NCI-H1105 (cell line): ENCODE measurements at regions not wholly inside any gene's neighbourhood (a gene's known extent, or its start where the extent isn't known, plus 50 kb on each side); places are given as distances from the start of the nearest gene placed in this dataset.
"Not testable (repeated sequence)": the region's sequence is repeated elsewhere in the genome, so short reads cannot be mapped to it uniquely, and the experiment has no call there.

Source experiments
- DNase-seq: peaks from one replicate; lab custom pipeline; 2025; lab: John Stamatoyannopoulos, UW

DNA sequence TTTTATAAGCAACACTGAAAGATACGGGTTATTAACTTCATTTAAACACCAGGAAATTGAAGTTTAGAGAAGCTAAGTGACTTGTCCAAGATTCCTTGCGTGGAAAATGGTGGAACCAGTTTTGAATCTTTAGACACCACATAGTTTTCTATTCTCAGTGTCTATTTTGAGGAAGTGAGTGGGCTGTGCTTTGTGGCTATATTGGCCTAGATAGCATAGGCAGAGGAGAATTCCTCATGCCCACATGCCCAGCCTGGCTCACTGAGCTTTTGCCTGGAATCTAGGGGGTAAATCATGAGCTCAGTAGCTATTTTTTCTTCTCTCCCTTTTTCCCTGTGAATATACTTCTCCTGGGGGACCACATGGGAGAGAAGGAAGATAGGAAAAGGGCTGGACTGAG is 431.3 kb downstream of the HS3ST3B1 start:
- DNase-seq, result no peak

GRCh38 chr17:14731591-14731990 is 430.7 kb downstream of the HS3ST3B1 start:
- no peak for DNase-seq

- no peak for DNase-seq
Measured at GRCh38 chr17:14730821-14731220, 429.9 kb downstream of the HS3ST3B1 start.

DNA sequence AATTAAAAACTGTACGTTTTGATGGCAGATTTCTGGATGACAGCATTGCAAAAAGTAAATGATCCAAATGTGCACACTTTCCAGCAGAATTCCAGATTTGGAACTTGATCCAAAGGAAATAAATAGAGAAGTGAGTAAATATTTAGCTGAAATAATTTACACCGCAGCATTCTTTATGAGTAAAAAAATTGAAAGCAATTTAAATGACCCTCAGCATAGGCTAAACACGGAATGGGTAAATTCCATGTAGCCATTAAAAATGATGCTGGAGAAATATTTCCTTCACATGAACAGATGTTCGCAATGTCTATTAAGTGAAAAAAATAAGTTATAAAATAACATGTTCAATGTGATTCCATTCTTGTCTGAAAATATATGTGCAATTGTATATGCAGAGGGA is 424.8 kb downstream of the HS3ST3B1 start:
- DNase-seq, result no peak

GRCh38 chr17:14724770-14725169 is 423.9 kb downstream of the HS3ST3B1 start:
- DNase-seq, result no peak

DNA sequence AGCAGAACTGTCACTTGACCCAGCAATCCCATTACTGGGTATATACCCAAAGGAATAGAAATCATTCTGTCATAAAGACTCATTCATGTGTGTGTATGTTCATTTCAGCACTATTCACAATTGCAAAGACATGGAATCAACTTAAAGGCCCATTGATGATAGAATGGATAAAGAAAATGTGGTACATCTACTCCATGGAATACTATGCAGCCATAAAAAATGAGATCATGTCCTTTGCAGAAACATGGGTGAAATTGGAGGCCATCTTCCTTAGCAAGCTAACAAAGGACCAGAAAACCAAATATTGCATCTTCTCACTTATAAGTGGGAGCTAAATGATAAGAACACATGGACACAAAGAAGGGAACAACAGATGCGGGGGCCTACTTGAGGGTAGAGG is 422.5 kb downstream of the HS3ST3B1 start:
- not testable (repeated sequence) for DNase-seq

DNA sequence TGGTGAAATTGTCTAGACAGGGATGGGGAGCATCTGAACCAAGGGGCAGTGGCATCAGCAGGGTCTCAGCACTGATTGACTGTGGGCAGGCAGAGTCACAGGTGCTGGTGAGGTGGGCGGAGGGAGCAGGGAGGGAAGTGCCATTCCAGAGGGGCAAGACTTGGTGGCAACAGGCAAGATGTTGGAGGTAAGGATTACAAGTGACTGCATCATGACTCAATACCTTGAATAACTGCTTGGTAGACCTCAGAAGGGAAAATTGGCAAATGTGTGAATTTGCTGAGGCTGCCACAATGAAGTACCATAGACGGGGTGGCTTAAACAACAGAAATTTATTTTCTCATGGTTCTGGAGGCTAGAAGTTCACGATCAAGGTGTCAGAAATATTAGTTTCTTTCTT is 419.1 kb downstream of the HS3ST3B1 start:
- no peak for DNase-seq

GRCh38 chr17:14717859-14718258 is 417.0 kb downstream of the HS3ST3B1 start:
- no peak for DNase-seq

GRCh38 chr17:14715561-14715960 is 414.7 kb downstream of the HS3ST3B1 start:
- DNase-seq, result no peak

- DNase-seq, result no peak
Measured at GRCh38 chr17:14712611-14713021, 411.7 kb downstream of the HS3ST3B1 start.

- no peak for DNase-seq
Measured at GRCh38 chr17:14704121-14704520, 403.2 kb downstream of the HS3ST3B1 start.

DNA sequence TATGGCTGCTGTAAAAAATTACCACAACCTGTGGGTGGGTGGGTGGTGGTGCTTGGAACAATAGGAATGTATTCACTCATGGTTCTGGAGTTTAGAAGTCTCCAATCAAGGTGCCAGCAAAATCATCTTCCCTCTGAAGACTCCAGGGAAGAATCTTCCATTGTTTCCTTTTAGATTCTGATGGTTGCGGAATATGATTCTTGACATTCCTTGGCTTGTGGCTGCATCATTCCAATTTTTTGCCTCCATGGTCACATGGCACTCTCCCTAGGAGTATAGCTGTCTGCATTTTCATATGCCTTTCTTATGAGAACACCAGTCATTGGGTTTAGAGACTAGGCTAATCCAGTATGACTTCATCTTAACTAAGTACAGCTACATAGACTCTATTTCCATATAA is 401.0 kb downstream of the HS3ST3B1 start:
- no peak for DNase-seq

- no peak for DNase-seq
Measured at GRCh38 chr17:14699574-14700185, 398.8 kb downstream of the HS3ST3B1 start.

DNA sequence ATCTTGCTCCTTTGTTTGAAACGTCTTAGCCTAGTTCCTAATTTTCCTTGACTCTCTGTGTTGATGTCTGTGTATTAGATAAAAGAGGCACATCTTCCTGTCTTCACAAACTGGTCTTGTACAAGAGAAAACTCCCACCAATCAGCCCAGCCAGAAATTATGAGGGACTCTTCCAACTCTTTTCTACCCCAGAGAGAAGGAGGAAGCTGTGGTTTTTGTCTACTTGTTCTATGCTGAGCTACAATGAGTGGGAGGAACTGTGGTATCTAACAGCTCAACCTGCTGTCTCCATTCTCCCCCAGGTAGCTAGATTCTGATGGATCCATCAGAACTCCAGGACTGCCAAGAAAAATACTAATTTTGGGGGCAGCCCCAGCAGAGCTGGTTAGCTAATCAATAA is 392.5 kb downstream of the HS3ST3B1 start:
- no peak for DNase-seq

GRCh38 chr17:14690704-14691103 is 389.8 kb downstream of the HS3ST3B1 start:
- DNase-seq, result no peak

- DNase-seq, result no peak
Measured at GRCh38 chr17:14688134-14688533, 387.3 kb downstream of the HS3ST3B1 start.

DNA sequence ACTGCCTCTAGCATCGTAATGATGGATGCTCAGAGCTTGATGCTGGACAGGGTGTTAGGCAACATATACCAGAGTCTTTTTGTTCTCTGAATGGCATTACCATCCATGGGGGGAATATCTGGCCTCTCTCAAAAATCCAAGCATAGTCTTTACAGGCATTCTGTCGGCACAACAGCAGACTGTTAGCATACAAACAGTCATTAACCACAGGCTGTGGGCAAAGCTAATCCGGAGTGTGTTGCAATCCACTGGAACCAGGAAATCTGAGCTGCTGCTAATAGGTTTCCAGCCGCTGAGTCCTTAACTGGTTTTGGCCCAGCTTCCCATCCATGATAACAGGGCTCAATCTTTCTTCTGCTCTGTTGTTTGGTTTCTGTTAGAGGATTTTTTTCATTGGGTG is 371.9 kb downstream of the HS3ST3B1 start:
- no peak for DNase-seq

GRCh38 chr17:14670861-14671260 is 370.0 kb downstream of the HS3ST3B1 start:
- DNase-seq, result no peak

DNA sequence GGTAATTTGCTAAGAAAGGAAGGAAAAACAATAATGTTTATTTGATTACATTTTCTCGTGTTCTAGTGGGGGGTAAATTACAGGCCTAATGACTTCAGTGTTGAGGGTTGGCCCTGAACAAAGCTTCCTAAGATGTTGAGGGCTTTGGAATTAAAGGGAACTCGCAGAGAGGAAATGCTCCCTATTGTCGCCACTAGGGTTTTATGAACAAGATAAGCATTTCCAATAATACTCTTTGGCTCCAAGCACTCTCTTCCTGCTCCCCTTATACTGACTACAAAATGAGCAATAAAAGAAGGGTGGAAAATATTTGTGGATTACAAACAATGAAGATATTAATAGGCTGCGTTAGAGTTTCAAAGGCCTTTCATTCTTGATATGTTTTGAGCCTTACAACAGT is 363.6 kb downstream of the HS3ST3B1 start:
- no peak for DNase-seq

- DNase-seq, result no peak
Measured at GRCh38 chr17:14641117-14641516, 340.2 kb downstream of the HS3ST3B1 start.

GRCh38 chr17:14637260-14637659 is 336.4 kb downstream of the HS3ST3B1 start:
- DNase-seq, result no peak

DNA sequence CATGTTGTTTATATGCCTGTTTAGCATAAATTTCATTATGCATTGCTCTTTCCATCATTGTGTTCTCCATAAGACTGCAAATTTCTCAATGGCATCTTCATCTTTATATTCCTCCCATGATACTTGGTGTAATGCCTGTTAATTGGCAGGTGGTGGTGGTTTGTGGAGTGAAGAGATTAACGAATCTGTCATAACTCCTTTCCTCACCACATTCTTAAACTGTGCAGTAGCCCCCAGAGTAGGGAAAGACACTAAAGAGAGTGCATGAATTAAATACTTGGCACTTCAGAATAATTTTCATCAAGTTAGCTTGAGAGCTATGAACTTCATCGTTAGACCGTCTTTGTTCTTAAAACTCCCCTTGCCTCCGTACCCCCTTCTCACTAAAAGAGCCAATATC is 329.7 kb downstream of the HS3ST3B1 start:
- no peak for DNase-seq

- DNase-seq, result no peak
Measured at GRCh38 chr17:14630046-14630445, 329.2 kb downstream of the HS3ST3B1 start.

GRCh38 chr17:14622615-14623101 is 321.8 kb downstream of the HS3ST3B1 start:
- no peak for DNase-seq
